ENCODE measurements at regions not wholly inside any gene's neighbourhood (a gene's known extent, or its start where the extent isn't known, plus 50 kb on each side); places are given as distances from the start of the nearest gene placed in this dataset.

DNA sequence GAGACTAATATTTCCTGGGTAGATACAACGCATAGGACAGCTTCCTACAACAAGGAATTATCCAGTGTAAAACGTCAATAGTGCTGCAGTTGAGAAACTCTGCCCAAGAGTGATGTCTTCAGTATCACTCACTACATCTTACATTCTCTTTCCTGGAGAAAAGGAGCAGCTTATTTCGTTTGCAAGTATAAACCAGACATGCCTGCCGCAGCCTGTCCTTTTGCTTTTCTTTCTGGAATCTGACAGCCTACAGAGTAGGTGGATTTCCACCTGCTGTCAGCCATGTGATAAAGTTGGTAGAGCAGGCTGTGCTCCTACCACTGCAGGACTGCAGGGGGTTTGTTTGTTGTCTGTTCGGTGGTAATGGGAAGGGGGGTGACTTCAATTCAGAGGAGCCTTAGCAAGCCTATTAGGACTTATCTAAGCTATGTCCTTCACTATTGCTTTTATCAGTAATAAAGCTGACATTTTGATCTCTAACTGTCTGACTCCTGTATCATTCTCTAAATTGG, 439.1 kb downstream of the GRB14 start:
- peak; percentile 6 for DNase-seq
- H3K27me3 ChIP-seq (ENCODE audit: control insufficient read depth, insufficient read depth, low read length) = no peaks in the 10 kb centered on the region
- H3K4me3 ChIP-seq (ENCODE audit: insufficient read depth, low read depth, low read length) = no peak overlapping the region

DNA sequence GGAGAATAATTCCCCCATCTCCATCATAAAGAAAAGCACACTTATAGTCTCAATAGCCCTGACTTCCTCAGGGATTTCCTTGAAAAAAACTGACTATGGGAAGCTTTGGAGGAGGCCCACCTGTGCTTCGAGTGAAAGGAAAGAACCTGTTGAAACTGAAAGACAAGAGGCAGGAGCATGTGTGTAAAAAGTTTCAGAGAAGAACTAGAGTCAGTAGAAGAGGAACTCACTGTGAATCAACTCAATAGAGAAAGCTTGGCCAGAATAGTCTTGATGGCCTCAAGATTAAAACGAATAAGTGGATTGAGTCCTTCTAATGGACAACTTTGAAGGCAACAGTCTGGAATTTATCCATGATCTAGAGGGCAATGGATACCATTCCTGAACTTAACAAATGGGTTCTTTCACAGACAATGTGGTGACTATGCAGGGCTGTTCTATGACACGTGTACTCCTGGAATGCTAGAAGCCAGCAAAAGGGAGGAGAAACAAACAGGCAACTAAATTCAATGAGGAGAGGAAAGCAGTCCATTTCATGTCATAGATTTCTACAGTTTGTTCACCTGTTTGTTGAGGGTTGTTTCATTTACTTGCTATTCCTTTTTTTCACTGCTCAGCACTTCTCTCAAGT, 442.3 kb downstream of the GRB14 start:
- H3K27me3 ChIP-seq (ENCODE audit: control insufficient read depth, insufficient read depth, low read length) = no peaks in the 10 kb centered on the region
- H3K4me3 ChIP-seq (ENCODE audit: insufficient read depth, low read depth, low read length) = no peak overlapping the region
- no peak for DNase-seq
- no peaks in the 10 kb centered on the region for H3K36me3 ChIP-seq (replicated peaks; ENCODE audit: control insufficient read depth, insufficient read depth, low read length)

More for the DNA sequence above, 439.1 kb downstream of the GRB14 start:
- H3K36me3 ChIP-seq (replicated peaks; ENCODE audit: control insufficient read depth, insufficient read depth, low read length) = no peaks in the 10 kb centered on the region

GRCh38 chr2:164164602-164165001, 428.8 kb upstream of the FIGN start:
- DNase-seq = no peak
- no peaks in the 10 kb centered on the region for H3K36me3 ChIP-seq (replicated peaks; ENCODE audit: control insufficient read depth, insufficient read depth, low read length)
- no peaks in the 10 kb centered on the region for H3K27me3 ChIP-seq (ENCODE audit: control insufficient read depth, insufficient read depth, low read length)
- H3K4me3 ChIP-seq (ENCODE audit: insufficient read depth, low read depth, low read length) = no peak overlapping the region

DNA sequence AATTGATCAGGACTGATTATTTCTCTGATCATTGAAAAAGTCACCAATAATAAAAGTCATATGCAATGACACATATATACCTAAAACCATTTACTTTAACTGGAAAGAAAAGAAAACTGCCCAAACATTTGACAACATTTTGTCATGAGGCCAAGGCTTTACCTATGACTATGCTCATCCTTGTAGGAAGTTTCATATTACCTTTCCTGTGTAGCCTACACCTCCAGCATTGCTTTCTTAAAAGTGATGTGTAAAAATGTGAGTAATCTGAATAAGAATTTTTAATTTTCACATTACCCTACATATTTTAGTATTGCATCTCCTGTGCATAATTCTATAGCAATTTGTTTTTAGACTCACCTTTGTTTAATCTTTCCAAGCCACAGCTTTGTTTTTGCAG, 419.8 kb upstream of the FIGN start:
- Histone ChIP-seq H3K4me3 (ENCODE audit: insufficient read depth, low read depth, low read length) (no peak overlapping the region), H3K36me3 (replicated peaks; ENCODE audit: control insufficient read depth, insufficient read depth, low read length) (no peaks in the 10 kb centered on the region), H3K27me3 (ENCODE audit: control insufficient read depth, insufficient read depth, low read length) (no peaks in the 10 kb centered on the region)
- no peak for DNase-seq

DNA sequence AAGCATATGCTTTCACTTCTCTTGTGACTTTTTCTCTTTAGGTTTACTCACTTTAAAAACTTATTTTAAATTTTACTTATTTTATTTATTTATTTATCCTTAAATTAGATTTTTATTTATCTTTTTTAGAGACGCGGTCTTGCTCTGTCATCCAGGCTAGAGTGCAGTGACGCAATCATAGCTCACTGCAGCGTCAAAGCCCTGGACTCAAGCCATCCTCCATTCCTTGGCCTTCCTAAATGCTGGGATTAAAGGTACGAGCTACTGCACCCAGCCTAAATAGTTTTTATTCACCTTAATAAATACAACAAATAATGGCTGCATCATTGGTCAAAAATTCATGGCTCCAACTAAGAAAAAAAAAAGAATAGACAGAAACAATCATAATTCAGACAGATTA, 415.7 kb upstream of the FIGN start:
- Histone ChIP-seq H3K36me3 (replicated peaks; ENCODE audit: control insufficient read depth, insufficient read depth, low read length) (no peaks in the 10 kb centered on the region), H3K4me3 (ENCODE audit: insufficient read depth, low read depth, low read length) (no peak overlapping the region), H3K27me3 (ENCODE audit: control insufficient read depth, insufficient read depth, low read length) (no peaks in the 10 kb centered on the region)
- DNase-seq = no peak

- H3K4me3 ChIP-seq (ENCODE audit: insufficient read depth, low read depth, low read length) = no peak overlapping the region
- DNase-seq = no peak
- no peaks in the 10 kb centered on the region for H3K36me3 ChIP-seq (replicated peaks; ENCODE audit: control insufficient read depth, insufficient read depth, low read length)
- H3K27me3 ChIP-seq (ENCODE audit: control insufficient read depth, insufficient read depth, low read length) = no peaks in the 10 kb centered on the region
Measured at GRCh38 chr2:164150604-164151003, 414.8 kb upstream of the FIGN start.

DNA sequence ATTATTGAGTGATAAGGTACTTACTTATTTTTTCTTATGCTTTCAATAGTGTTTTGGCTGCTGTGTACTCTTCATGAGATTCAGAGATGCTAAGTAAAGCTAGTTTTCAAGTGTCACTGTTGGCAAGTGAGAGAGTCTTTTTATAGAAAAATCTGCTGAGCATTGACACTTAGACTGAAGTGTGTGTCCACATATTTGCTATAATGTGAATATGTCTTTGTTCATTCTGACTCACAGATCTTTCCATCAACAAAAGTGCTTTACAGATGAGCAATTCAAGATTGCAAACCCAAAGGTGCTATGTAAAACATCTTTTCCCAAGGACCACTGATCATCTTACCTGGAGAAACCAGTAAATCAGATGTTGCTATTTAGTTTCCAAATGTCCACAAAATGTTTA, 410.6 kb upstream of the FIGN start:
- no peak overlapping the region for H3K4me3 ChIP-seq (ENCODE audit: insufficient read depth, low read depth, low read length)
- no peak for DNase-seq
- H3K36me3 ChIP-seq (replicated peaks; ENCODE audit: control insufficient read depth, insufficient read depth, low read length) = no peaks in the 10 kb centered on the region
- no peaks in the 10 kb centered on the region for H3K27me3 ChIP-seq (ENCODE audit: control insufficient read depth, insufficient read depth, low read length)

- H3K4me3 ChIP-seq (ENCODE audit: insufficient read depth, low read depth, low read length) = no peak overlapping the region
- H3K27me3 ChIP-seq (ENCODE audit: control insufficient read depth, insufficient read depth, low read length) = no peaks in the 10 kb centered on the region
- no peak for DNase-seq
- H3K36me3 ChIP-seq (replicated peaks; ENCODE audit: control insufficient read depth, insufficient read depth, low read length) = no peaks in the 10 kb centered on the region
Measured at GRCh38 chr2:164145093-164145987, 409.5 kb upstream of the FIGN start.

GRCh38 chr2:164143183-164143930, 407.5 kb upstream of the FIGN start:
- Histone ChIP-seq H3K4me3 (ENCODE audit: insufficient read depth, low read depth, low read length) (no peak overlapping the region), H3K36me3 (replicated peaks; ENCODE audit: control insufficient read depth, insufficient read depth, low read length) (no peaks in the 10 kb centered on the region), H3K27me3 (ENCODE audit: control insufficient read depth, insufficient read depth, low read length) (no peaks in the 10 kb centered on the region)
- DNase-seq = no peak

- Histone ChIP-seq H3K4me3 (ENCODE audit: insufficient read depth, low read depth, low read length) (no peak overlapping the region), H3K27me3 (ENCODE audit: control insufficient read depth, insufficient read depth, low read length) (no peaks in the 10 kb centered on the region), H3K36me3 (replicated peaks; ENCODE audit: control insufficient read depth, insufficient read depth, low read length) (no peaks in the 10 kb centered on the region)
- DNase-seq = no peak
Measured at GRCh38 chr2:164142755-164143154, 406.9 kb upstream of the FIGN start.

DNA sequence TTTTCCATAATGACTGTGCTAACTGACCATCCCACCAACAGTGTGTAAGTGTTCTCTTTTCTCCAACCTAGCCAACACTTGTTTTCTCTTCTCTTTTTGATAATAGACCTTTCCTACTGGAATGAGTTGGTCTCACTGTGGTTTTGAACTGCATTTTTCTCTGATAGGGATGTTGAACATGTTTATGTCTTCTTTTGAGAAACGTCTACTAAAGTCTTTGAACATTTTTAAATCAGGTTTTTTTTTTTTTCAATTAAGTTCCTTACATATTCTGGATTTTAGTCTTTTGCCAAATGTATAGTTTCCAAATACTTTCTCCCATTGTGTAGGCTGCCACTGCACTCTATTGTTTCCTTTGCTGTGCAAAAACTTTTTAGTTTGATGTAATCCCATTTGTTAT, 405.5 kb upstream of the FIGN start:
- H3K27me3 ChIP-seq (ENCODE audit: control insufficient read depth, insufficient read depth, low read length) = no peaks in the 10 kb centered on the region
- H3K36me3 ChIP-seq (replicated peaks; ENCODE audit: control insufficient read depth, insufficient read depth, low read length) = no peaks in the 10 kb centered on the region
- H3K4me3 ChIP-seq (ENCODE audit: insufficient read depth, low read depth, low read length) = no peak overlapping the region
- no peak for DNase-seq

DNA sequence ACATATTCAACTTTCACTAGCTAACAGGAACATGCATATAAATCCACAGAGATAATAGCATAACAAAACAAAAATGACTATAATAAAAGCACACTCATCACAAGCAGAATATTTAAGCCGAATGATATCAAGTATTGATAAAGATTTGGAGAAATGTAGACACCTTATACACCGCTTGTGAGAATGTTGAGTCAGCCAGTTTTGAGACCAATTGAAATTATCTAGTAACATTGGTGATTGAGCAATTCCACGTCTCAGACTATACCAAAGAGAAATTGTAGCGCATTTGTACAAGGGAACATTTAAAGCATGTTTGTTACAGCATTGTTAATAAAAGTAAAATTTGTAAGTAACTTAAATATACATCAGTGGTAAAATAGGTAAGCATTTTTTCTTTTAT, 402.9 kb upstream of the FIGN start:
- no peak overlapping the region for H3K4me3 ChIP-seq (ENCODE audit: insufficient read depth, low read depth, low read length)
- H3K27me3 ChIP-seq (ENCODE audit: control insufficient read depth, insufficient read depth, low read length) = no peaks in the 10 kb centered on the region
- no peaks in the 10 kb centered on the region for H3K36me3 ChIP-seq (replicated peaks; ENCODE audit: control insufficient read depth, insufficient read depth, low read length)
- no peak for DNase-seq

DNA sequence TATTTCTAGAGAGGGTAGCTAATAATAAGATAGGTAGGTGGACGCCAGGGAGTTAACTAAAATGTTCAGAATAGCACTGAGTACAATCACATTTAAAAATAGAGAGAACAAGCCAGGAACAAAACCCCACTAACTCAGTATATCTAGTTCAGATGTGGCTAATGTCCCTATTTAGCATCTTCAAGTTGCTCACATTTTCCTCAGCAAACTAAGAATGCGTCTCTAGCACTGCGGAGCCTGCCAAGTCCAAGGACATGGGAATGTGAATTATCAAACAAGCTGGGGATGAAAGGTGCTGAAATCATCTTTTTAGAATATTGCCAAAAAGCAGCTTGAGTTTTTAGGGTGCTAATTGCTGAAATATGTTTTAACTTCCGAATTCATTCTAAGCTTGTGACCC, 398.5 kb upstream of the FIGN start:
- no peaks in the 10 kb centered on the region for H3K36me3 ChIP-seq (replicated peaks; ENCODE audit: control insufficient read depth, insufficient read depth, low read length)

DNA sequence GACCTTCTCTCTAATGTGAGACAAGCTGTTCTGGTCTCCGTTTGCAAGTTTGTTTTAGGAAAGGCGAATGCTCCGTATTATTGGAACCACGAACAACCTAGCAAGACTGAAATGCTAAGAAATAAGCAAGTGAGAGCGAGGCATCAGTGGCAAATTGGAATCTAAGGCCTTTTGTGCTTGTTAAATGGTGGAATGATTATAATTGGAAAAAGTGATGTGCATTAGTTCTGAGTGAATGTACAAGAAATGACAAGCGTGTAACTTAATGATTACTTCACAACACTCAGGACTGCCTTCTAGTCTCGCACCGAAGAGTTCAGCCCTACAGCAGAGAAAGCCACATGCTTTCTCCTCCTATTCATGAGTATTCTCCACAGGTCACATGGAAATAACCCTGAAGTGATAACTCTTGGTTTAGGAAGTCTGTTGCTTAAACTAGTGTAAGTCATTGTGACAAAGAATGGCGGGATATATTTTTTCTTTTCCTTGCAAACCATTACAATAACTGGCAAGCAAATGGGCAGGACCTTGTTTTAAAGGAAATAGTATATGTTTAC, 392.2 kb upstream of the FIGN start:
- no peaks in the 10 kb centered on the region for H3K27me3 ChIP-seq (ENCODE audit: control insufficient read depth, insufficient read depth, low read length)
- no peak for DNase-seq
- H3K4me3 ChIP-seq (ENCODE audit: insufficient read depth, low read depth, low read length) = no peak overlapping the region
- no peaks in the 10 kb centered on the region for H3K36me3 ChIP-seq (replicated peaks; ENCODE audit: control insufficient read depth, insufficient read depth, low read length)

More for the DNA sequence above, 398.5 kb upstream of the FIGN start:
- no peaks in the 10 kb centered on the region for H3K27me3 ChIP-seq (ENCODE audit: control insufficient read depth, insufficient read depth, low read length)
- no peak for DNase-seq
- no peak overlapping the region for H3K4me3 ChIP-seq (ENCODE audit: insufficient read depth, low read depth, low read length)
